GM12891 (cell line): ENCODE measurements at regions not wholly inside any gene's neighbourhood (a gene's known extent, or its start where the extent isn't known, plus 50 kb on each side); places are given as distances from the start of the nearest gene placed in this dataset.

Experiments
- DNase-seq: peaks from one replicate; pipeline ENCODE4 v3.0.0; 2011; ENCODE audit warnings: low spot score; ENCODE audit not compliant: insufficient read length
- FAIRE-seq: peaks from 2 replicates; lab custom pipeline; 2011; peaks lifted over from hg19 to GRCh38; lab: Jason Lieb, UNC
- PAX5 ChIP-seq: IDR thresholded peaks from 2 replicates; pipeline ENCODE4 v1.6.1; 2011; ENCODE audit warnings: low read length, moderate library complexity, mild to moderate bottlenecking; ENCODE audit not compliant: insufficient read depth, severe bottlenecking
- POLR2A ChIP-seq: IDR thresholded peaks from 2 replicates; pipeline ENCODE4 v1.6.1; 2011; ENCODE audit warnings: low read depth, low read length, control low read depth
- POLR2AphosphoS5 ChIP-seq: IDR thresholded peaks from 2 replicates; pipeline ENCODE4 v1.6.1; 2011; ENCODE audit warnings: low read depth, low read length, control low read depth
- POU2F2 ChIP-seq: IDR thresholded peaks from 2 replicates; pipeline ENCODE4 v1.6.1; 2011; ENCODE audit warnings: low read depth, mild to moderate bottlenecking, control low read depth, low read length, moderate library complexity
- SPI1 ChIP-seq: IDR thresholded peaks from 2 replicates; pipeline ENCODE4 v1.6.1; 2011; ENCODE audit warnings: low read depth, low read length, control low read depth
- TAF1 ChIP-seq: IDR thresholded peaks from 2 replicates; pipeline ENCODE4 v1.6.1; 2011; ENCODE audit warnings: low read depth, low read length, control low read depth

DNA sequence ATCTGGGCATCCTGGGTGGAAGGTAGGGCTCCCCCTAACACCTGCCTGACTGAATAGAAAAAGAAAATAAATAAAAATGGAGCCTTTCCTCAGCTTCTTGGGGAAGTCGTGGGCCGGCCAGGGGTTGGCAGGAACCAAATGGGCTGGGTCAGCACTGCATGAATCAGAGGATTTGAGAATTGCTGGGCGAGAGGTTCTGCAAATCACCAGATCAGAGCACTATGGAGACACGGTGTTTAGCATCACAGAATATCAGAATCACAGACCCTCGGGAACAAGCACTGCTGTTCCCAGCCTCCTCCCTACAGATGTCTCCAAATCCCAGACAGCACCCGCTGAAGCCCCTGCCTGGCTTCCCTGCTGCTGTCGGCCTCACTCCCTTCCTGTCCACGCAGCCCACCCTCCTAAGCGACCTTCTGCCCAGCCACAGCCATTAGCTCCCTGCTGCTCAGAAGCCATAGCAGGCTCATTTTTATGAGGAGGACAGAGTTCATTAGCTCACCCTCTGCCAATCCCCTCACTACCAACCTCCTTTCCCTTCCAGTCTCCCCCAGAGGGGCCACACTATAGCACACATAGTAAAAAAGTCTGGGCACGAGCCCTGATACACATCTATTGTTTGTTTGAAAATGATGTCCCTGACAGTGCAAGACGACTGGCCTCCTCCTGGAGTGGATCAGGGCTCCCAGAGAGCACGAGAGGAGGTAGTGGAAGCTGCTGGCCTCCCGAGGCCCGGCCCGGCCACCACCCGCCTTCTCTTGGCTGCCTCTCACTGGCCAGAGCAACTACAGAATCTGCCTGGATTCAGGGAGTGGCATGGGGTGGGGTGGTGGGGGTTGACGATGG is 64.6 kb upstream of the TAF1B start:
- FAIRE-seq (no peak), DNase-seq (no peak)
- TF ChIP-seq SPI1 (no peak), POU2F2 (no peak), POLR2AphosphoS5 (no peak), TAF1 (no peak), POLR2A (no peak), PAX5 (no peak)

DNA sequence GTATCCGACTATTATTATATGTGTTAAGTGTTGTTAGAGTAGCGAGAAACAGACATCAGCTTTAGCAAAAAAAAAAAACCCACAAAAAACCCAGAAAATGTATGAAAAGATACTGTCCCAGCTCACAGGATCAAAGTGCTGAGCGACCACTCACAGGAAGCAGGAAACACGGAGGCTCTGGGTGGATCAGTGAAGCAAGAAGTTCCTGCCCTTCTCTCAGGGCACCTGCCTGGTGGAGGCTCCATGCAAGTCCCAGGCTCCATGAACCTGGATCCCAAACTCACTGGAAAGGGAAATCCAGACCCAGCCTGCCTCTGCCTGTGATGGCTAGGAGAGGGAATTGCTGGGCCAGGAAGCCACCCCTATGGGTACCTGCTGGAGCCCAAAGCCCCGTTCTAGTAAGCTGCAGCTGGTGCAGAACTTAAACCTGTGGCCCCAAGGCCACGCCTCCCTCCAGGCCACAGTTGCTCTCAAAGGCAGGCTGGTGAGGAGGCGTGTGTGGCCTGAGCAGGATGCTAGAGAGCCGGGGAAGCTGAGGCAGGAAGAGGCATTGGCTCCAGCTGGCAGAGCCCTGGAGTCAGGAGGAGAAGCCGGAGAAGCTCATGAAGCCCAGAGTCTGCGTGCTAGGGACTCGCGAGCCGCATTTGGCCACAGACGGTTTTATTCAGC is 63.5 kb upstream of the TAF1B start:
- DNase-seq (peak; percentile 54), FAIRE-seq (peak; percentile 13)
- TF ChIP-seq SPI1 (no peak), POLR2A (no peak), TAF1 (no peak), POLR2AphosphoS5 (no peak), POU2F2 (no peak), PAX5 (no peak)

DNA sequence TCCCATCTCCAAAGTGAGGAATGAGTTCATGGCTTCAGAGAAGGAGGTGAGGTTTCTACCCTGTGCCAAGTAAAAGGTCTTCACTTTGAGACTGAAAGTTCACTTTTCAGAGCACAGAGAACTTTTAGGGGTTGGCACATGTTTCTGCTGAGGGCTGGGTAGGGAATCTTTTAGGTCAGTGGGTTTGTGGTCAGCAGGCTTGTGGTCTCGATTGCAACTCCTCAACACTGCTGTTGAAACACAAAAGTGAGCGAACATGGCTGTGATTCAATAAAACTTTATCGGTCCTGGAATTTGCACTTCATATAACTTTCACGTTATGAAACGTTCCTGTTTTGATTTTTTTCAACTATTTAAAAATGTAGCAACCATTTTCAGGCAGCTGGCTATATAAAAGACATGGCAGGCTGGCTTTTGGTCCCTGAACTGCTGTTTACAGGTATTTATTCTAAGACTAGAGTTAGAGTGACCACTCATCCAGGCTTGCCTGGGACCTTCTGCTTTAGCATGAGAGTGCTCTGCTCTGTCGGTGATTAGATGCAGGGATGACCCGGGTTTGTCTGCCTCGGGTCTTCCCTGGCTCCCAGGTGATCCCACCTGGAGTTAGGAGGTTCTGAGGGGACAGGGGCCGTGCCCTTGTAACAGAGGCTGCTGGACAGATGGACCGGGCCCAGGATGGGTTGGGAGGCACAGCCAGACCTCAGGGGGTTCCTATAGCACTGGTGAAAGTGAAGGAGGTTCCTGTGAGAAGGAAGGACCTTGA is 62.7 kb upstream of the TAF1B start:
- TF ChIP-seq POLR2A (no peak), PAX5 (no peak), POU2F2 (no peak), POLR2AphosphoS5 (no peak)
- no peak for FAIRE-seq
- no peak for DNase-seq

DNA sequence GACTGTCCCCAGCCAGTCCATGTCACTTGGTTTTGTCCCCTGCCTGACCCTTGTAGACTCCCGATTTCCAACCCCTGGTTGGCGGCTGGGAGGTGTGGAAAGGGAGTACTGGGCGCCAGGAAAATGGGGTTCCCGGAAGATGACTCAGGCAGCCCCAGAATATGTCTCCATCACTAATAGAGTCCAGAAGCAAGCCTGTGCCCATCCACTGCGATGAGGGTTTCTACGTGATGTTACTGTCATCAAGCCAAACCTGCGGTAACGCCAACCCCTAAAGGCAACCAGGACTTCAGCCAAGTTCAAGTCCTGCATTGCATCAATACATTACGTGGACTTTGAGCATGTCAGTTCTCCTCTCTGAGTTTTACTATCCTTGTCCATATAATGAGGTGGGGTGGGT is 62.0 kb upstream of the TAF1B start:
- DNase-seq (no peak), FAIRE-seq (no peak)
- TF ChIP-seq SPI1 (no peak), POLR2A (no peak), PAX5 (no peak), POU2F2 (no peak), TAF1 (no peak), POLR2AphosphoS5 (no peak)

DNA sequence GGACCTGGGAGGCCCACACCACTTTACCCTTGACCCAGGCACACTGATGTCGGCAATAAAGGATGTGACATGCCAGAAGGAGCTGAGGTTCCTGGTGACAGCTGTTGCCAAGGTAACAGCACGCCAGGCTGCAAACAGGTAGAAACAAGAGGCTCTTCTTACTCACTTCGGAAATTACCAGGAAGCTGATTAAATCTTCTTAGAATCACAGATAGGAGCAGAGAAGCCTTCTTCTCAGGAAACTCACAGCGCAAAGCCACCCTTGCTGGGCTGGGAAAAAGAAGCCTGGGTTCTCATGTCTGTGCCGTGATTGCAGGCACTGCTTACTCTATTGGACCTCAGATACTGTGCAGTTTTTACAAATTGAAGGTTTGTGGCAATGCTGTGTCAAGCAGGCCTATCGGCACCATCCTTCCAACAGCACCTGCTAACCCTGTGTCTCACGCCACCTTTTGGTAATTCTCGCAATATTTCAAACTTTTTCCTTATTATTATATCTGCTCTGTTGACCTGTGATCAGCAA is 61.0 kb upstream of the TAF1B start:
- TF ChIP-seq TAF1, result no peak
- TF ChIP-seq PAX5, result no peak
- TF ChIP-seq SPI1, result no peak
- TF ChIP-seq POLR2A, result no peak
- no peak for TF ChIP-seq POLR2AphosphoS5
- no peak for TF ChIP-seq POU2F2
- no peak for FAIRE-seq
- DNase-seq, result no peak

DNA sequence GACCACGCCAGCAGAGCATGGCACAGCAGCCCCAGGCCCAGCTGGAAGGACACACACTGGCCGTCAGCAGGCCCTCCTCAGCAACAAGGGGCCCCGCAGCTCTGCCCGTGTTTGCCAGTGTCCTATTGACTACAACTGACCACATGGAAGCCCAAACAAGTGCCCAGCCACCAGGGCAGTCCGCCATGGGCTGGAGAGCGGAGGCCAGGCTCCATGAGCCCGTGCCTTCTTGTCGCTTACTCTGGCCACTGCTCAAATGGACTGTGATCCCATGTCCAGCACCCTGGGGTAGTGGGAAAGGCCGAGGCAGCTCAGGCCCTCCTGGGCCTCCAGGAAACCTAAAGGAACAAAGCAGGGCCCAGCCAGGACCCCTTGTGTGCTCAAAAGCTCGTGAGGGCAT is 53.9 kb upstream of the TAF1B start:
- DNase-seq (no peak), FAIRE-seq (no peak)
- no peak for TF ChIP-seq POLR2A

DNA sequence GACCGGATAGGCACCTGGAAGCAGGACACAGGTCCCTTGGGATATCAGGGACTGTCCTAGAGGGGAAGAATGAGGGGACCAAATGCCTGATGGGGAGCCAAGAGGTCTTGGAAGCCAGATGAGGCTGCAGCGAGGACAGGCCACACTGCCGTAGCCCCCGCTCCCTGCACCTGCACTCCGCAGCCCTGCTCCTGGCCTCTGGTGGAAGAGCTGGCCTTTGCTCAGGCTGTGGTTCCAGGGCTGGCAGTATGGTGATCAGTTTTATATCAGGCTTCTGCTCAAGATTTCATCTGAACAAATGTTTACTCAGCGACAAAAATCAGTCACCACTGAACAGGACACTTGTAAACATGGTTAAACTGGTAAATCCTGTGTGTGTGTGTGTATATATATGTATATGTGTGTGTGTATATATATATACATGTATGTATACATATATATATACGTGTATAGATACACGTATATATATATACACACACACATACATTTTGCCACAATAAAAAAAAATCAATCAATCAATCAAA is 52.5 kb upstream of the TAF1B start:
- TF ChIP-seq POU2F2, result no peak
- no peak for TF ChIP-seq SPI1
- no peak for FAIRE-seq
- DNase-seq, result no peak

DNA sequence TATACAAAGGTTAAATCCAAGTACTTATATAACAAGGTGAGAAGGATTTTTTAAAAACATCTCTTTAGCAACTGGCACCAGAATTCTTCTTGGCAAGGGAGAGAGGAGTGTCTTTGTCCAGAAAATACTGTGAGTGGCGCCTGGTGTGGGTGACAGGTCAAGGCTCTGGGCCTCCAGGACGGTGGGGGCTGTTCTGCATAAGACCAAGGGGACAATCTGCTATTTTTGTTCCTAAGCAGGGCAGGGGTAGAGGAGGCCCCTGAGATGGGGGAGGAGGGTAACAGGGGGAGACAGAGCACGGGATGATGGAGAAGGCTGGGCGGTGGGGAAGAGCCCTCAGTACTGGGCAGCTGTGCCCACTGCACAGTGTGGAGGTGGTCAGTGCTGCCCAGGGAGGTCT is 51.6 kb upstream of the TAF1B start:
- no peak for TF ChIP-seq PAX5
- no peak for TF ChIP-seq SPI1
- no peak for TF ChIP-seq POLR2A
- no peak for TF ChIP-seq POLR2AphosphoS5
- no peak for TF ChIP-seq TAF1
- TF ChIP-seq POU2F2, result no peak
- FAIRE-seq (no peak), DNase-seq (no peak)
